Activated CD4-positive, alpha-beta T cell treated with anti-CD3 and anti-CD28 coated beads for 24 hours (primary cell): ENCODE measurements at regions not wholly inside any gene's neighbourhood (a gene's known extent, or its start where the extent isn't known, plus 50 kb on each side); places are given as distances from the start of the nearest gene placed in this dataset.

Experiments used
- DNase-seq, 2 donors: peaks; one replicate each; pipeline ENCODE4 v3.0.0-alpha.2; 2020; ENCODE audit warnings: low read depth in 2 of 2

DNA sequence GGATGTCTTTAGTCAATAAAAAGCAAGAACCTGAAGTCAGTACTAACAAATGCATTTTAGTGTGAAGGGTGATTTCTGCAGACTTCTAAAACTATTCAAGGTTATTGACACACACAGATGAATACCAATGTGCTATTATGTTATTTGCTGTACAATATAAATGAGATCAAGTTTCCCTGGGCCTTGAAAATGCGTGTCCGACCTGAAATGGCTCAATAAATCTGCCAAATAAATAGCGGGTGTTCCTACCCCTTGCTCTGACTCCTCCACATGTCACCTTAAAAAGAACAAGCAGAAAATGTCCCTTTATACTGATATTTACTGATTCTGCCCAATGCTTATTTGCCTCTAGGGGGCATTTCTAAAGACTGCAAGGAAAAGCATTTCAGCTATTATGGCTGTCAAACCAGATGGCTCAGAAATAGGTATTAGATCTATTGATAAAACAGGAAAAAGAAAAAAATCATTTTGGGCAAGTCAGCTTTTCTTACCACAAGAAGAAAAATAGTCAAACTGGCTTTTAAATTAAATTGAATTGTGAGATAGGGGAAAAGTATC, 367.3 kb upstream of the KITLG start:
- DNase-seq, result no peak

DNA sequence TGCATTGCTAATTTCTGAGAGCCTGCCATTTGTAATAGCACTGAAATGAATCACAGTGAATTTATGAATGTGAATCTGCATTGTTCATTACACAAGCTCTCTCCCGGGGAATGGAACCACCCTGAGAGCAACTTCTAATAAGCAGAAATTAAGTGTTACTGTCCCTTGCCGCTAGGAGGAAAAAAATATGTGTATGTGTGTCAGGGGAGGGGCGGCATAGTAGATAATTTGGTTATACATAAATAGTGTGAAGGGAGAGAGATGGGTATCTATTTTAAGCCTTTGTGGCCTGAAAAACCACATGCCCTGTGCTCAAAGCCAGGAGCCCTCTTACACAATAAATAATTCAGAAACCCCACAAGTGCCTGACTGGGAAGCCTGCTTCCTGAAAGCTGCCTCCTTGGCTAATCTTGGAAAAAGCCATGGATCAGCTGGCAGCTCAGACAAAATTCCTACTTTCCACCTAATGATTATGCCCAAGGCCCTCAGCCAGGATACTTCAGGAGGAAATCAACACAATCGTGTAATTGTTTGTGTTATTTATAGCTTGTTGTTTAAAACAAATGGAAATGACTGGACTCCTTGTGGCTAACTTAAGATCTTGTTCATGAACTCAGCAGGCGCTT, 366.2 kb upstream of the KITLG start:
- DNase-seq, result no peak

DNA sequence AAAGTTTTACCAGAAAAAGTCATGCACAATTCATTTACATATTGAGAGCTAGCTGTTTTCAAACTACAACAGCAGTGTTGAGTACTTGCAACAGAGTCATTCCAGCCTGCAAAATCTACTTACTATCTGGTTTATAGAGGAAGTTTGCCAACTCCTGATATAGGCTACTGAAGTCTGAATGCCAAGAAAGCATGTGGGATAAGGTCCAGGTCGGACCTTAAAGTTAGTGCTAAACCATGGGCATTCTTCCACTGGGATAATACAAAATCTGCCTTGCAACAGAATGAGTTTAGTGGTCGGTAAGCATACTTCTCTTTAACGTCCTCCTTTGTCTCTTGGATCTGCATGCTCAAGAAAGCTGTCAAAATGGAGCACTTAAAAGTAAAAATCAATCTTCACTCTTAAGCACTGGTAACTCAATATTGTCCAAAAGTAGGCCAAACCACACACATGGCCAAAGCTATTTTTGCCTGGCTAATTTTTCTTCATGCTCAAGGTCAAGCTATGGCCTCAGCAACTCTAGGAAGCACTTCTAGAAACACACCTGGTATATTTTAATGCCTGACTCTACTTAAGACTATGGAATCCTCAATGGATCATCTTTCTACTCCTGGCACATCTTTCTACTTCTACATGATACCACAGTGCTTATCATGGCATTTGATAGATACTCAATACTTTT, 364.9 kb upstream of the KITLG start:
- no peak for DNase-seq

DNA sequence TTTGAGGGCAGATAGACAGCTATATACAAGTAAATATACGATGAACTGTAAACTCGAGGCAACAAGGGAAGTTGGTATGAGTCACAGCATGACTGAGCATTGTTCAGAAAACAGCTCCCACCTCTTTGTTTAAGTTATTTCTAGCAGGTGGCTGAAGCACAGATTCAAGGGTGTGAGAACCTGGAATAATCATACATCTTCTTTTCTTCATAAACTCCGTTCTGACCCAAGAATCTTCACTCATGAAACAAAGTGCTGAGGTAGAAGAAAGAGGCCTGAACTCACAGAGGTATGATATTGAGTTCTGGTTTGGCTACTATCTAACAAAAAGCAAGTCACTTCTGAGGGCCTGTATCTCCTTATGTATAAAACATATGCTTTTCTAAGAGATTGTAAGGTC, 364.1 kb upstream of the KITLG start:
- DNase-seq, result no peak

DNA sequence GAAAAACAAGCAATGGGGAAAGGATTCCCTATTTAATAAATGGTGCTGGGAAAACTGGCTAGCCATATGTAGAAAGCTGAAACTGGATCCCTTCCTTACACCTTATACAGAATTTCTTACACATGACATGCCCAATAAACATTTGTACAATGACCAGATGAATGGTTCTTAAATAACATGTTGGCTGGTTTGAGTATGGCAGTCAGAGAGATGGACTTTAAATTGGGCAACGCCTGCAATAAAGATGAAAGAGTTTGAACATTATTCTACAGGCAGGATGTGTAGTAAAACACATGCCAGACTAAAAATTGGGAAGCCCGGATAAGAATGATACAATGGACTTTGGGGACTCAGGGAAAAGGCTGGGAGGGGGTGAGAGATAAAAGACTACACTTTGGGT, 360.6 kb upstream of the KITLG start:
- DNase-seq, result no peak

DNA sequence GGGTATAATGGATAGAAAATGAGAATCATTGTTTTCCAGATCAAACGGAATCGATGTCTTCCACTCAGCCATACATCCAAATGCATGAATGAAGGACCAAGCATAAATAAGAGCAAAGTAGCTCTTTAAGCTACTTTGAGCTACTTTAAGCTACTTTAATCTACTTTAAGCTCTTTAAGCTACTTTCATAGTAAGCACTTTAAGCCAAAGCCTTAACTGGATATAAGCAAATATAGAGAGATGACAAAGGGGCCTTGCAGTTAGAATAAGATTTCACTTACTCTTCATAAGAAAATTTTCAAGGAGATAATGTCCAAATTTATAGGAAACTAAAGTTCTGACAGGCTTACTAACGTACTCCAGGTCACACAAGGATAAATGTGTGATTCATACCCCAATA, 355.6 kb upstream of the KITLG start:
- no peak for DNase-seq

DNA sequence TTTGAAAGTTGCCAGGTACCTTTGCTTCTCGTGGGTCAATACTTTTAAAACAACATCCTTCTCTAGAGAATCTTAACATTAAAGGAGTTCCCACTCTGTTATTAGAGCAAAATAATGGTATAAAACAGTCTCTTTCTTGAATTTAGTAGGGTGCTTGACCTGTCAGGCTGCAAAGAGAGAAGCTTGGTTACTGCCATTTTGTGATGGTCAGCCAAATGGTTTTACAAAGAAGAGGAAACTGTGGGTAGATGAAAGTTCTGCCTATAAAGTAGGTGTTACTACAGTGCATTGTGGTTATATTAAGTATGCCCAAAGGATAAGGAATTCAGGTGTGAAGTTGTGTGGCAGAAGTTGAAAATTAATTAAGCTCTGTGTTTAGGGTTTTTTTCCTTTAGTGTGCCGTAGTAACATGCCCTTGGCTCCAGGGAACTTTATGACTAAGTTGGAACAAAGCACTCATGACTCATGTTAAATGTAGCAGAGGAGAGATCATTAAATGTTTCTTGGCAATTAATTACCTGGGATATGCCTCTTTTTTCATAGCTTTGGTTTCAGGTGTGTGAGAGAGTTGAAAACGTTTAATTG, 354.0 kb upstream of the KITLG start:
- DNase-seq, result no peak

DNA sequence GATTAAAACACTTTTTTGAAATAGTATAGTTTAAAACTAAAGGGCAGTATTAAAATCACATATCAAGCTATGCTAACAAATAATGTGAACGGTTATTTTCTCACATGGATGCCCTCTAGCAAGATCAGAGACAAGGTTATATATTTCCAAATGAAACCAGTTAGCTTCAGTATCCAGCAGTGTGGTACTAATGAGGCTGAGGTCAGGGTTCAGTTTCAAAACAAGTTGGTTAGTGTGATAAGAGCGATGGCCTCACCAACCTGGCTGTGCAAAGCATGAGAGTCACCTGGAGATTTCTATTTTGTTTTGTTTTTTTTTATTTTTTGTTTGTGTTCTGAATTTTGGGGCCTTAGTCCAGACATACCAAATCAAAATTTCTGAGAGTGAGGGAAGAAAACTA, 352.2 kb upstream of the KITLG start:
- no peak for DNase-seq

DNA sequence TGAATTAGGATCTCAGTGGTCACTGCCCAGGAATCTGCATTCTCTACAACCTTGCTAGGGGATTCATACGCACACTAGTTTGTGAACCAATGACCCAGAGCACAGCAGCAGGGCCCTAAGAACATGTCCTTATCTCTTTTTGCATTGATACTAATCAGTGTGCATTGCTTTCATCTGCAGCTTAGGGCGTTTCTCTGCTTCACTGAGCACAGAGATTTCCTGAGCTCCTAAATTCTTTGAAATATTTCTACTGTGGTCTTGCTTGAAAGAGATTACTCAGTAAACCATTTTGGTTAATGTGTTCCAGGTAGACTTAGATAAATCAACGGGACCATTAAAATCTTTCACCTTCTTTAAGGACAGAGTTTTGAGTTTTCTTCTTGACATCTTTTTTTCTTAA, 351.3 kb upstream of the KITLG start:
- no peak for DNase-seq

DNA sequence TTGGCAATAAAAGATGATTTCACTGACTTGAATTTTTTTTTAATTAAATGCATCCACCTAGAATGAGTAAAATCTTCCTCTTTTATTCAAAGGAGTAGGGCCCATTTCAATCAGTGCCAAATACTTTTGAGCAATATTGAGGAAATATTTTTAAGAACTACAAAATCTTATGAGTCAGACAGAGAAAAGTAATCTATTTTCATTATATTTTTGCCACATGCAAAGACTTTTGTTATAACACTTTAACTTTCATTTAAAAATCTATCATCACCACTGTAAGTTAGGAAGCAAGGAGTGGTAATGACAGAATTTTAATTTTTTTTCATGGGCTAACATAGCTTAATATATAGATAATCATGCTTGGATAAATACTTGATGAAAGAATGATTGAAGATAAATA, 345.2 kb upstream of the KITLG start:
- DNase-seq, result no peak

DNA sequence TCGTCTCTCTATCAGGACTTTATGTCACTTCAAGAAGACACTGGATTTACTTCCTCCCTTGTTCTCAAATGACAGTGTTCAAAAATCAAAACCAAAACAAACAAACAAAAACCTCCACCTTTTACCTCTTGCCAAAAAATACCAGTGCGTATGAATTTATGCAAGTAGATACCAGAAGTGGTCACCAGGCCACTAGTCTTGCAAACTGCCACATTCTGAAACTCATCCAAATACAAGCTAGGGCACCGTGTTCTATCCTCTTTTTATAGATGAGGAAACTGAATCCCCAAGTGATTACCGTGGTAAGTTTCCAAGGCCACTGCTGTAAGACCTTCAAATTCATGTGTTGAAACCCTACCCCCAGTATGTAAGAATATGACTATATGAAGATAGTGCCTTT, 343.9 kb upstream of the KITLG start:
- DNase-seq, result no peak

DNA sequence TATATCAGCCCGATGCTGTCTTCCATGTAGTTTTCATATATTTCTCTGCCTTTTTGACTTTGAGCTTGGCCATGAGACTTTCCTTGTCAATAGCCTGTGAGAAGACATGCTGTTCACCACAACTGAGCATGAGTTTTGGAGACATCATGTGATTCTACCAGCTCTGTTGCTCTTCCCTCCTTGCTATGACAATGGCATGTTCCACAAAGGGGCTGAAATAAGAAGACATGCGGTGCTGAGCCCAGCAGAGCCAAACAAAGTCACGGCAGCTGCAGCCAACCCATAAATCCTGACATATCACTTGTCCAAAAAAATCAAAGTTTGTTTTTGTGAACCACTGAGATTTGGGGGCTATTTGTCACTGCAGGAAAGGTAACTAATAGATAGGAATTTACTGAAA, 343.4 kb upstream of the KITLG start:
- no peak for DNase-seq

DNA sequence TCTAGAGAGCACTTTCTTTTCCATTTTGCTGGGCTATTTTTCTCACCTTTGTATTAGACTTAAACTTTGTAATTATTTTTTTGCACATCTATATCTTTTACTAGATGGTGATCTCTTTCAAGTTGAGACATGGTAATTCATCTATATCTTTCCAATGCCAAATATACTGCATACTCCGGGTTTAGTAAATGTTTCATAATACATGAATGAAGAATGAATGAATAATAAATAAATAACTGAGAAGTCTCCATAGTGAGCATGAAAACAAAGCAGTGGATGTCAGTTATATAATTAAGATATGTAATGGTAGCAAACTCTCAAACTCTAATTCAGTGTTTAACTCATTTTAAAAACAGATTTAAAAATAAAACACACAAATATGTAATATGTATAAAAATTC, 342.5 kb upstream of the KITLG start:
- DNase-seq, result no peak

DNA sequence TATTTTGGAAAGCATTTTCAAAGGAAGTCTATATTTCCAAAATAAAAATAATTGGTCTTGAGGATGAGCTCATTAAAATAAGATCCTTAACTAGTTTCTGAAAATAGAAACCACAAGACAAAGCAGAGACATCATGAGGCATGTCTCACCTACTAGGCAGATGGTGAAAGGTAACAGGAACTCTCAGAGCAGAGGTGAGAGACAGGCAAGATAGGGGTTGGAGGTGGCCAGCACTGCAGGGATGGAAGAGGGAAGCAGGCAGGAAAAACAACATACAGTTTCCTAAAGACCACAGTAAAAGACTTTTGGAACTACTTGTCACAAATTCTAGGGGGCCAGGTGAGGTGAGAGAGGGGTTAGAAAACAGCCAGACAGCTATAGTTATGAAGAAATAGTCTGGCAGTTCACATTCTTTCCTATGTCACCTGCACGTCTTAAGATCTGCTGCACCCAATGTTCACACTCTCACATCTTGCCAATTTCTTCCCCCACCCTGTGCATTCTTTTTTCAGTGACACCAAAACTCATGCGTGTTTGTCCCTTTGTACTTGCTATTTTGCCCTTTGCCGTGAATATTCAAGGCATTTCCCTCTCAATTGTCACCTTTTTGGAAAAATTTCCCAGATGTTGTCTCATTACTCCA, 341.7 kb upstream of the KITLG start:
- no peak for DNase-seq

DNA sequence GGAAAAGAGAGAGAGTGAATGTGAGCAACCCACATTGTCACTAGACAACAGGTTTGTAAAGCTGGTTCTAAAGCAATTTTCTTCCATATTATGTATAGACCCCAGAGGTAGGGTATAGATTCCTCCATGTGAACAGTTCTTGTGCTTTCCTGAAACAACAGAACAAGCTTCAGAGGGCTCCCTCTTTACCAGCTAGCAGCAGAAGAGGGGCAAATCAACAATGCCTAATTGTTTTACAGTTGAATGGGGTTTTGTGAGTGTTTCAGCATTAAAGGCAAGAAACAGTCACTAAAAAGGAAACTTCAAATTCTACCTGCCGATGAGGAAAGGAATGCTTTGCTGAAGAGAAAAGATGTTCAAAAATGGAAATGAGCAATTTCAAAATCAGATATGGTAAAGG, 341.2 kb upstream of the KITLG start:
- no peak for DNase-seq

DNA sequence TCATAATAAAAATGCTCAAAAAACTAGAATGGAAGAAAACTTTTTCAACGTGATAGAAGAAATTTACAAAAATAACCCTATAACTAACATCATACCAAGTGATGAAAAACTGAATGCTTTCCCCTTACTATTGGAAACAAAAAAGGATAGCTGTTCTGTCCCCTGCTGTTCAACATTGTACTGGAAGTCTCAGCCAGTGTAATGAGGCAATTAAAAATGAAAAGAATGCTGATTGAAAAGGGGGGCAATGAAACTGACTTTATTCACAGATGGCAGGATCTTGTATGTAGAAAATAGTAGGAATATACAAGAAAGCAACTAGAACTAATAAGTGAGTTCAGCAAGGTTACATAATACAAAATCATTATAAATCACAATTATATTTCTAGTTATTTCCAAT, 337.9 kb upstream of the KITLG start:
- no peak for DNase-seq

DNA sequence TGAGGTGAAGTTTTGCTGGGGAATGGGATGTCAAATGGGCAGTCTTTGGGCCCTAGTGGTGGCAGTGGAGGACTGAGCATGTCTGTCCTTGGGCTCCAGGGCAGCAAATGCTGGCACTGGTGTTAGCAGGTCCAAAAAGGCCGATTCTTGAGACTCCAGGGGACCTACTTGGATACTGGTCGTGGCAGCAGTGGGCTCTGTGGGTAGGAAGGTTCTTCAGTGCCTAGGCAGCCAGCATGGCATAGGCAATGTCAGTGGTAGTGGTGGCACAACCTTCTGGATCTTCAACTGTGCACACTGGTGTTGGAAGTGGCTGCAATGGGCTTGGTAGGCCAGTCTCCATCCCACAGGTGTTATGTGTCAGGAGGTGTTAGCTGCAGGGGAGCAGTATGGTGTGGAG, 334.7 kb upstream of the KITLG start:
- no peak for DNase-seq

DNA sequence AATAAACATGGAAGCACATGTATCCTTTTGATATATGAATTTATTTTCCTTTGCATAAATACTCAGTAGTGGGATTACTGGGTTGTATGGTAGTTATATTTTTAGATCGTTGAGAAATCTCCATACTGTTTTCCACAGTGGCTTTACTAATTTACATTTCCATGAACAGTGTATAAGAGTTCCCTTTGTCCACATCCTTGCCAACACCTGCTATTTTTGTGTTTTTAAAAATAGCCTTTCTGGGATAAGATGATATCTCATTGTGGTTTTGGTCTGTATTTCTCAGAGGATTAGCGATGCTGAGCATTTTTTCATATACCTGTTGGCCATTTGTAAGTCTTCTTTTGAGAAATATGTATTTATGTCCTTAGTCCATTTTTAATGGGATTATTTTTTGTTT, 329.2 kb upstream of the KITLG start:
- no peak for DNase-seq

DNA sequence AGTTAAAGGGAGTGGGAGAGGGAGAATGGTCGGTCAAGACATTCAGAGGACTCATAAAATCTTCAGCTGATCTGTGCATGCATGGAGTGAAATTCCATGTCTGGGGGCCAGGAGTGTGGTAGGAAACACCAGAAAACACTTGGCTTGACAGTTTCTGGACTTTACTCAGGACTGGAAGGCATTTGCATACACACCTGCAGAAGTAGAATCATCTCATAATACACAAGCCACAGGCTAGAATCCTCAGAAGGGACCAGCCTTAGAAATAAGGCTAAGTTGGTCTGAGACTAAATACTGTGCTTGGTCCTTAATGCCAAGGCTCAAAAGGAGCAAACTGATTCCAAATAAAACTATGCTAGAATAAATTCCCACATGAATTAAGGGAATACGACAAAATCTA, 328.1 kb upstream of the KITLG start:
- no peak for DNase-seq

DNA sequence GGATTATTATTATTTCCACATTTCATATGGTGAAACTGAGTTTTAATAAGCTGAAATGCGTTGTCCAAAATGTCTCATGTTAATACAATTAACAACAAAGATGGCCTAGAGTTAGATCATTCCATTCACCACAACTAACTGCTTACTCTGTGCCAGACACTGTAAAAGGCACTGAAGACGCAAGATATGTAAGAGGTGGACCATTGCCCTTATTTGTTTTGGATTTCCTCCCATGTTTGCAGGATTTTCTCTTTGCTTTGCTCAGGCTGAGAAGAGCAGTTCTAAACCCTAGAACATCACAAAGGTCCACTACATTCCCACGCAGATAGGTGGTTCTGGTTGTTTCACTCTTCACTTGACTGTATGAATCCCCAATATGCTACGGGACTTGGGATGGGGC, 324.4 kb upstream of the KITLG start:
- no peak for DNase-seq

DNA sequence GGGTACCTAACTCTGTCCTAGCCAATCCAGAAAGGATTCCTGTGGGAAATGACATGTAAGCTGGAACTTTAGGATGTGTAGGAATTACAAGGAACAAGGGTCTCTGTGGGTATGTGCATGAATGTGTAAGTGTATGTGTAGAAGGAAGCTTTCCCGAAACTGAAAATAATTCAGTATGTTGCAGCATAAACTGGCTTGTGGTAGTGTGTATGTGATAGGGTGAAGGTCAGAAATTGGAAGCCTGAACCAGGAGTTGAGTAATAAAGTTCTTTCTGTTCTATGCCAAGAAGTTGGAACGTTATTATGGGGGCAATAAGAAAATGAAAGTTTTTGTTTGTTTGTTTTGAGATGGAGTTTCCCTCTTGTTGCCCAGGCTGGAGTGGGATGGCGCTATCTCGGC, 323.1 kb upstream of the KITLG start:
- DNase-seq, result no peak

DNA sequence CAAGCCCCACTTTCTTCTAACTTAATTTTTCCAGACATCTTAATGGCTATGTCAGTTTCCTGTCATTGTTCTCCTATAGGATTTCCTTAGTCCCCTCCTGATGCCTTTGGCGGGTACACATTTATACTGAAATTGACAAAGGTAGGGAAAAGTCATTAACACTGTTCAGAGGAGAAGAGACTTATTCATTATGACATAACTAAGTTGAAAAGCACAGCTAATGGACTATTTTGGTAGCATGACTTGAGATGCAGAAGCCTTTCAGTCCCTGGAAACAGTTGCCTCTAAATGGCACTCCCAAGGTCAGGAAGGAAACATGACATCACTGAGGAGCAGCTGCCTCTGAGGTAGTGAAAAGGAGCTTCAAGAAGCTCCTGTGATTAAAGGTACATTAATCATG, 317.5 kb upstream of the KITLG start:
- no peak for DNase-seq

DNA sequence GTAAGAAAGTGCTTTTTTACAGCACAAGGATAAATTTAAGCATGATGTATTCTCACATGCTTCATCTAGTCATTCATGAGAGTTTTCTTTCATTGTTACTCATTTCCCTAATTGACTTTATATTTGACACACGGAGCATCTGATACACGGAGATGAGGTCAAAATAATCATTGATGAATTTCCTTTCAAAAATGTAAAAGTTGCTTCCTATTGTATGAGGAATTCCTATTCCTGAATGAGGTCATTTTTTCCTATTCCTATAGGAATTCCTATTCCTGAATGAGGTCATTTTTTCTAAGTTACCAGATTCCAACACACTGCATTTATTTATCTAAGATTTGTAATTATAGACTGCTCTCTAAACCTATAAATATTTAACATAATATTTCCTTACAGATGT, 316.7 kb upstream of the KITLG start:
- no peak for DNase-seq
